OCI-LY7 (cell line): ENCODE measurements at regions not wholly inside any gene's neighbourhood (a gene's known extent, or its start where the extent isn't known, plus 50 kb on each side); places are given as distances from the start of the nearest gene placed in this dataset.

ENCODE experiments used
- CTCF ChIP-seq: fragments of 200-600 bp; sonication (generic); conservative IDR thresholded peaks from 2 replicates; pipeline ENCODE4 v1.5.1; 2014; ENCODE audit warnings: mild to moderate bottlenecking, antibody characterized with exemption, low read length, moderate library complexity, mixed read lengths
- EZH2phosphoT487 ChIP-seq: fragments of 200-600 bp; sonication (generic); IDR thresholded peaks from 2 replicates; pipeline ENCODE4 v1.6.1; 2018; ENCODE audit warnings: low read depth, borderline replicate concordance, mild to moderate bottlenecking, mixed run types, antibody characterized with exemption, low read length, moderate library complexity, mixed read lengths

GRCh38 chr18:56119681-56120080 is 518.7 kb downstream of the TXNL1 start:
- no peak for TF ChIP-seq CTCF
- TF ChIP-seq EZH2phosphoT487, result no peak
